ENCODE measurements at regions not wholly inside any gene's neighbourhood (a gene's known extent, or its start where the extent isn't known, plus 50 kb on each side); places are given as distances from the start of the nearest gene placed in this dataset.

DNA sequence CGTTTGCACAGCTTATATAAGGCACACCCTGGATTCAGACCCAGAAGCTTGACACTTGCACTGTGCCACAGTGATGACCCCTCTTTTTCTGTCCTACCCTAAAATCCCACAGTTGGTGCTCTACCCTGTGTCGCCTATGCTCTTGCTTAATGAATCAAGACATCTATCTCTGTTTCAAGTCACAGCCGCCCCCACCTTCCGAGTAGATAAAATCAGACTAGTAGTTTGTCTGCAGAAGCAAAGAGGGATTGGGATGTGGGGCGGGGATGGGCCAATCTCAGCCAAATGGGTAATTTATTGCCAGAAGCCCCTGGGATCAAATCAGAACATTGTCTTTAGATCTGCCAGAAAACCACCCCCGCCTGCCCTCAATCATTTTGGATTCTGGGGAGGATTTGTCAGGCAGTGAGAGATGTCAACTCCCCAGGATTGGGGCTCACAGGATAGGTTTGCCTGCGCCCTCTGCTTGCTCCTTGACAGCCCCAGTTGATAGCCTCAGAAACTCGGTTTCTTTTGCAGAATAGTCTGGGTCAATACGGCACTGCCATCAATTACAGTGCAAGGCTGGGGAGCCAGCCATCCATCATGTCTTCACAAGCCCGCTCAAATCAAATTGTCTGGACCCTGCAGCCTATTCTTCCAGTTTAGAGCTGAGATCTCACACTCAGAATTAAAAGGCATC, 520.8 kb downstream of the GRIN2A start:
- intact Hi-C loops (cut with DNase I) = no loop called here
- no peaks in the 10 kb centered on the region for H3K36me3 ChIP-seq
- no peak for DNase-seq

GRCh38 chr16:9663588-9663987, 518.6 kb downstream of the GRIN2A start:
- no peak for DNase-seq
- no peaks in the 10 kb centered on the region for H3K9me3 ChIP-seq
- WGBS, 2 donors = 96 to 98% methylated on average over 2 of the region's 2 CpGs
- no peaks in the 10 kb centered on the region for H3K36me3 ChIP-seq
- H3K27me3 ChIP-seq = no peaks in the 10 kb centered on the region
- H3K4me1 ChIP-seq = no peaks in the 10 kb centered on the region
- TF ChIP-seq POLR2A (IDR thresholded peaks at IDR 0.05) (no peak), POLR2AphosphoS5 (IDR thresholded peaks at IDR 0.05) (no peak), EP300 (IDR thresholded peaks at IDR 0.05) (no peak)
- TF ChIP-seq, protein P1, sequence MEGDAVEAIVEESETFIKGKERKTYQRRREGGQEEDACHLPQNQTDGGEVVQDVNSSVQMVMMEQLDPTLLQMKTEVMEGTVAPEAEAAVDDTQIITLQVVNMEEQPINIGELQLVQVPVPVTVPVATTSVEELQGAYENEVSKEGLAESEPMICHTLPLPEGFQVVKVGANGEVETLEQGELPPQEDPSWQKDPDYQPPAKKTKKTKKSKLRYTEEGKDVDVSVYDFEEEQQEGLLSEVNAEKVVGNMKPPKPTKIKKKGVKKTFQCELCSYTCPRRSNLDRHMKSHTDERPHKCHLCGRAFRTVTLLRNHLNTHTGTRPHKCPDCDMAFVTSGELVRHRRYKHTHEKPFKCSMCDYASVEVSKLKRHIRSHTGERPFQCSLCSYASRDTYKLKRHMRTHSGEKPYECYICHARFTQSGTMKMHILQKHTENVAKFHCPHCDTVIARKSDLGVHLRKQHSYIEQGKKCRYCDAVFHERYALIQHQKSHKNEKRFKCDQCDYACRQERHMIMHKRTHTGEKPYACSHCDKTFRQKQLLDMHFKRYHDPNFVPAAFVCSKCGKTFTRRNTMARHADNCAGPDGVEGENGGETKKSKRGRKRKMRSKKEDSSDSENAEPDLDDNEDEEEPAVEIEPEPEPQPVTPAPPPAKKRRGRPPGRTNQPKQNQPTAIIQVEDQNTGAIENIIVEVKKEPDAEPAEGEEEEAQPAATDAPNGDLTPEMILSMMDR (IDR thresholded peaks at IDR 0.05) = no peak
- H3K4me3 ChIP-seq = no peak overlapping the region
- intact Hi-C loops (cut with DNase I) = no loop called here
- no peak overlapping the region for H3K27ac ChIP-seq

More for the DNA sequence above, 520.8 kb downstream of the GRIN2A start:
- Histone ChIP-seq H3K9me3 (no peaks in the 10 kb centered on the region), H3K4me1 (no peaks in the 10 kb centered on the region), H3K27ac (no peak overlapping the region), H3K4me3 (no peak overlapping the region), H3K27me3 (peaks cover 0 to 3% (median 0%) of the 10 kb centered on the region in 3 donors)
- 69 to 75% methylated on average over 10 of the region's 10 CpGs for WGBS, 2 donors
- TF ChIP-seq, protein P1 (IDR thresholded peaks at IDR 0.05) = no peak
- no peak for TF ChIP-seq EP300 (IDR thresholded peaks at IDR 0.05)
- no peak for TF ChIP-seq POLR2AphosphoS5 (IDR thresholded peaks at IDR 0.05)
- TF ChIP-seq POLR2A (IDR thresholded peaks at IDR 0.05) = no peak

- Histone ChIP-seq H3K27me3 (no peaks in the 10 kb centered on the region), H3K9me3 (no peaks in the 10 kb centered on the region), H3K4me1 (no peaks in the 10 kb centered on the region), H3K4me3 (no peak overlapping the region), H3K36me3 (no peaks in the 10 kb centered on the region), H3K27ac (no peak overlapping the region)
- WGBS, 2 donors = 21 to 56% methylated on average over 5 of the region's 5 CpGs
- DNase-seq = no peak
- intact Hi-C loops (cut with DNase I) = no loop called here
- TF ChIP-seq EP300 (IDR thresholded peaks at IDR 0.05) (no peak), POLR2AphosphoS5 (IDR thresholded peaks at IDR 0.05) (no peak), POLR2A (IDR thresholded peaks at IDR 0.05) (no peak)
- TF ChIP-seq, protein P1 (IDR thresholded peaks at IDR 0.05) = no peak
These were observed 516.4 kb downstream of the GRIN2A start for GRCh38 chr16:9665851-9666271.

DNA sequence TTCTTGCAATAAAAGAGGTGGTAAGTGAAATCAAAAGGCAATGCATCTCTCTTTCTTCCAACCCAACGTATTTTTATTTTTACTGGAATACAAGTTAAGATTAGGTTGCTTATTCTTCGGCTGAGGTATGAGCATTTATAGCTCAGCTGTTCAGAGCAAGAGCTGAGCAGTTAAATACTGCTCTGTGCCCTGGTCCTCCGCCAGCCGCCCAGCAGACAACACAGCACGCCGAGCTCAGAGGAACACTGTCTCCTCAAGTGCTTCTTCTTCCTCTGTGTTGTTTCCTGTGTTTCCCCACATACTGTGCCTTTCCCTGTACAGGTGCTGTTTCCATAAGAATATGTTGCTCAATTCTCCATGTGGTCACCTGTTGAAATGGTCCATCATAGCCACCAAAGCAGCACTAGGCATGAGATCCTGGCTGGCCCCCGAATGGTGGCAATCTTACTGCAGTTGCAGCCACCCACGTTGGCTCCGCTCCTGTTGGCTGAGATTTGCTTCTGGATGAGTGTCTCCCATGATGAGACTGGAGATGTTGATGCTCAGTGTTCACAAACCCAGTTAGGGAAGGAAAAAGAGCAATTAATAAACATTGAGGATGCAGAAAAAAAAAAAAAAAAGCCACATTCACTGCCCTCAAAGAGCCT, 515.3 kb downstream of the GRIN2A start:
- Histone ChIP-seq H3K27ac (no peak overlapping the region), H3K9me3 (no peaks in the 10 kb centered on the region), H3K36me3 (no peaks in the 10 kb centered on the region), H3K27me3 (no peaks in the 10 kb centered on the region), H3K4me1 (no peaks in the 10 kb centered on the region), H3K4me3 (no peak overlapping the region)
- WGBS, 2 donors = 17 to 54% methylated on average over 9 of the region's 9 CpGs
- no peak for DNase-seq
- TF ChIP-seq EP300 (IDR thresholded peaks at IDR 0.05) = no peak
- no peak for TF ChIP-seq POLR2A (IDR thresholded peaks at IDR 0.05)
- TF ChIP-seq, protein P1 (IDR thresholded peaks at IDR 0.05) = no peak
- no peak for TF ChIP-seq POLR2AphosphoS5 (IDR thresholded peaks at IDR 0.05)
- intact Hi-C loops (cut with DNase I) = no loop called here

Measured in sigmoid colon (tissue), 6 donors.